Hematopoietic multipotent progenitor cell treated with erythropoietin and hydrocortisone succinate and interleukin-3 and kit ligand, for 17 days (in vitro differentiated cells): ENCODE measurements at regions not wholly inside any gene's neighbourhood (a gene's known extent, or its start where the extent isn't known, plus 50 kb on each side); places are given as distances from the start of the nearest gene placed in this dataset.

Source experiments
- DNase-seq: peaks from one replicate; pipeline ENCODE4 v3.0.0-alpha.2; 2015; ENCODE audit warnings: low spot score

DNA sequence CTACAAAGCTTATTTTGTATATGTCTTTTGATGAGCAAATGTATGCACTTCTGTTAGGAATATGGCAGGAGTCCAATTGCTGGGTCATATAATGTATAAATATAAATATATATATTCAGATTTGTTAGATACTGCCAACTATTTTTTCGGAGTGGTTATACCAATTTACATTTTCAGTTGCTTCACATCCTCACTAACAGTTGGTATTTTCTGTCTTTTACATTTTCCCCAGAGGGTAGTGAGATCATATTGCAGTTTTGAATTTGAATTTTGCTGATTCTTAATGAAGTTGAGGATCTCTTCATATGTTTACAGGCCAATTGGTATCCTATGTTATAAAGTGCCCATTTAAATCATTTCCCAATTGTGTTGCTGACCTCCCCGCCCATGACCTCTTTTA is 139.0 kb upstream of the KCNMB2 start:
- DNase-seq: no peak

- no peak for DNase-seq
These were observed 138.4 kb upstream of the KCNMB2 start for GRCh38 chr3:178397836-178398235.

- no peak for DNase-seq
These were observed 131.3 kb upstream of the KCNMB2 start for GRCh38 chr3:178404961-178405360.

- DNase-seq: no peak
These were observed 130.7 kb upstream of the KCNMB2 start for GRCh38 chr3:178405531-178405930.

- no peak for DNase-seq
These were observed 130.0 kb upstream of the KCNMB2 start for GRCh38 chr3:178406206-178406605.

DNA sequence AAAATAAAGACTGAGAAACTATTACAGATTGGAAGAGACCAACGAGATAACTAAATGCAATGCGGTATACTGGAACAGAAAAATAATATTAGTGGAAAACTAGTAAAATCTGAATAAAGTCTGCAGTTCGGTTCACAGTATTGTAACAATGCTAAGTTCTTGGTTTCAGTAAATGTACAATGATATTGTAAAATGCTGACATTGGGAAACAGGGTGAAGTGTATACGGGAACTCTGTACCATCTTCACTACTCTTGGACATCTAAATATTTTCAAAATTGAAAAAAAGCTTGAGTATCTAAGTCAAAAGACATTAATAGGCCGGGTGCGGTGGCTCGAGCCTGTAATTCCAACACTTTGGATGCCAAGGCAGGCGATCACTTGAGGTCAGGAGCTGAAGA is 120.9 kb upstream of the KCNMB2 start:
- DNase-seq: no peak

GRCh38 chr3:178417736-178418135 is 118.5 kb upstream of the KCNMB2 start:
- no peak for DNase-seq

GRCh38 chr3:178419071-178419470 is 117.2 kb upstream of the KCNMB2 start:
- DNase-seq: no peak

DNA sequence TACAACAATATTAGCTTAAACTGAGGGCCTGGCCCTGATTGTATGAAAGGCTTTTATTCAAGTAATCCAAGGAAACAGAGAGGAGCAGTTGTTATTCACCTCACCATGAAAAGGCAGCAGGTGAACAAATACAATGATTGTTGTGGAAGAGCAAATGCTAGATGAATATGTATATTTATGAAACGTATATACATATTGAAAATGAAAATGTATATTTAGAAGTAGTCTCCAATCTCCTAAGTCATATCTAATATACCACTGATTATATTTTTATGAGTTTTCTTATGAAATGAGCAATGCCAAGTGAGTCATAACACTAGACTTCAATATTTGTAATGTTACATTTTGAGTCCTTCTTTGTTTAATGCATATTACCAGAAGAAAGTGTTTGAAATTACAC is 116.2 kb upstream of the KCNMB2 start:
- DNase-seq: no peak

DNA sequence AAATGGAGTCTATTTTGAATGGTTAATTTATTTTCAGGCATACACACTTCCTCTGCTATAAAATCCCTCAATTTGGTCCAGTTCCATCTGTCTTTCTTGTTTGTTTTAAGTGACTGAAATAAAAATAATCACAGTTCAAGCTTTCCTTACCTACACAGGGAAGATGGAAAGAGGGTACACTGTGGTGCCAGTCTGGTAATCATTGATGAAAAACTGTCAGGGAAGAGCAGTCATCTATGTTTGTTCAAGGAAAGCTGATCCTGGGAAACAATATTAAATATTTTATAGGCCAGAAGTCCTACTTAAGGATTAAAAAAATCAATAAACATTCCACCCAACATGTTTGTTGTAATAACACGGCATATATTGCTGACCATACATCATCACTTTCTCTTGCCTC is 115.2 kb upstream of the KCNMB2 start:
- DNase-seq: no peak

DNA sequence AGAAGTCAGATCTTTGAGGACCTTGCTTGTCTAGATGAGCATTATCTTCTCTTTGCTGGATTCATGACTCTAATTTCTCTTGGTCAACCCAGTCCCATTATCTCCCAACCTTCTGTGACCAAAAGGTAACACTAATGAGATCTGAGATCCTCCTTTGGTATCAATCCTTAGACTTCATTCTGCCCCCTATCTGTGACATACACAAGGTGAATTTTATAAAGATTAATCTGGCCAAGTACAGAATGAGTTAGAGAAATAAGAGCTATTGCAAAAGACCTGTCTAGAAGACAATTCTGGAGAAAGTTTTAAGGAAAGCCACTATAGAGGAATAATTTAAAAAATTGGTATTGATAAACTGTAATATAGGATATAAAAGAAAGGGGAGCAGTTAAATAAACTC is 113.8 kb upstream of the KCNMB2 start:
- DNase-seq: no peak

- no peak for DNase-seq
These were observed 108.2 kb upstream of the KCNMB2 start for GRCh38 chr3:178428037-178428436.

DNA sequence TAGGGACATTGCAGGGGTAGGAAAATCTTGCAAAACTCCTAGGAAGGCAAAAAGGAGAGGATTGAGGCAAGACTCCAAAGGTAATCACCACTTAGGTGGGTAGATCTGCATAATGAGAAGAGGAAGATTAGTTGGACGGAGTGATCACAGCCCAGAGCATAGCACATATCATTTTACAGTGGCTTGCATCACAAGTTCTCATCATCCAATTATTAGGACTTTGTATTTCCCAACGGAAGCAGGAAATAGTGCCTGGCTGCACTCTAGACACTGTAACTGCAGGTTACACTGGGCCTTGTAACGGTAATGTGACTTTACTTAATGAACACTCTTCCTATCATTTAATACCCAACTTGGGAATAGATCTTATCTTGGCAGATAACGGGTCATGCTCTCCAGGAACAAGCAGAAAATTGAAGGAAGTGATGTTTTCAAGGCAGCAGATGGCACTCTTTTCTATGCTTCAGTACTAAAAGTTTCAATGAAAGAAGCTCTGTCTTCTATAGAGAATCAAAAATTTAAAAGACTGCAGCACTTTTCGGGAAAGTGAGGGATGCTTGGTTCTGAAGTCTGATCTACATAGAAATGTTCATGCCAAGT is 101.9 kb upstream of the KCNMB2 start:
- no peak for DNase-seq

DNA sequence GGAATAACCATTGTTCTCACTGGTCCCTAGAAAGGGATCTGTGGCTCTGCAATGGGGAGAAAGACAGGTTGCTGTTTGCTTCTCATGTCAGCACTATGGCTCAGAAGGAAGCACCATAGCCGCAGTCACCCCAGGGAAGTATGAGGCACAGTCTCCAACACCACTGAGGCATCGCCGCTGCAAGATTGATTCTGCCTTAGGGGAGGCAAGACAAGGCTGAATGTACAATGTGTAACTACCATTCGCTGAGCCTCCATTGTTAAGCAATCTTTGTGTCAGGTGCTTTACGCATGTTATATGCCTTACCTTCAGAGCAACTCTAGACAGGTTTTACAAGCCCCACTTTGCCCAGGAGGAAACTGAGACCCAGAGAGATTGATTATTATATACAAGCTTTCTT is 100.7 kb upstream of the KCNMB2 start:
- no peak for DNase-seq

GRCh38 chr3:178436773-178437172 is 99.5 kb upstream of the KCNMB2 start:
- no peak for DNase-seq

- no peak for DNase-seq
These were observed 99.0 kb upstream of the KCNMB2 start for GRCh38 chr3:178437236-178437635.

- DNase-seq: no peak
These were observed 96.7 kb upstream of the KCNMB2 start for GRCh38 chr3:178439504-178439903.

DNA sequence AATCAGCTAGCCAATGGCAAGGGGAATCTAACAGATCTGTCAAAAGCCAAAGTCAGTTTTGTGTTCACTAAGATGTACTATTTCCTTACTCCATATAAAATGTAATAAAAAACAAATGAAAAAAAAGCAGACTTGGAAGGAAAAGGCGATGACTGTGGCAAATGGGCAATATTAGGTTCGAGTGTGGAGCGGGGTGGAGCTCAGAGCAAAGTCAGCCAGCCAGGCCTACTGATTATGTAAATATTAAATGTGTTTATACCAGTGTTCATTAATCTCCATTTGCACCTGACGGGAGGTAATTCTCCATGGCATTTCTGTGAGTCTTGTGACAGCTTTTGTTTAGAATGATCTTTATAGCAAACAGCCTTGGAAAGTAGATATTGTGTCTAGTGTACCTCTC is 96.2 kb upstream of the KCNMB2 start:
- no peak for DNase-seq

DNA sequence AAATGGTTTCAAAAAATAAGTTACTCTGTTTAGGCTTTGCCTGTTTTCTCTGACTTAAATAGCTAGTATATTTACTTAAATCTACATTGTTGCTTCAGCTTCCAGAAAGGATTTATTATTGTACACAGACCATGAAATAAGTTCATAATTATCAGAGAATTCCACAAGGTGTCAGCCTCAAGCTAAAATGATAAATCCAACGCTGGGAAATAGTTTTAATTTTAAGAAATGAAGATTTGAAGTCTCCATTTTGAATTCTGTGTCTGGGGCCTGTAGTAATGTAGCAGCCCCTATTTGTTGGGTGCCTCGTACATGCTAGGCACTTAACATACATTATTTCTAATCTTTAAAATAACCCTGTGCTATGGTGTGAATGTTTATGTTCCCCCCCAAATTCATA is 92.6 kb upstream of the KCNMB2 start:
- DNase-seq: no peak

DNA sequence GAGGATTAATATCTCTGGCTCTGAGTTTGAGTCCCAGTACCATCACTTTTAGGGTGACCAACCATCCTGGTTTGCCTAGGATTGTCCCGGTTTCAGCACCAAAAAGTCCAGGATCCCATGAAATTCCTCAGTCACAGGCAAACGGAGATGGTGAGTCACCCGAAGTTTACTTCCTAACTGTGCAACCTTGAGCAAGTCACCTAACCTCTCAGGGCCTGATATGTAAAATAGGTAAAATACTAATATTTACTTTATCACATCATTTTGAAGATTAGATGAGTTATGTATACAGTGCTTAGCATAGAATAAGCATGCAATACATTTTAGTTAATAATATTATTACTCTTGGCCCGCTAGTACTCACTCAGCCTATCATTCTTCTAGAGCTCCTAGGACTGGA is 91.1 kb upstream of the KCNMB2 start:
- no peak for DNase-seq

- DNase-seq: no peak
These were observed 90.2 kb upstream of the KCNMB2 start for GRCh38 chr3:178446059-178446458.

DNA sequence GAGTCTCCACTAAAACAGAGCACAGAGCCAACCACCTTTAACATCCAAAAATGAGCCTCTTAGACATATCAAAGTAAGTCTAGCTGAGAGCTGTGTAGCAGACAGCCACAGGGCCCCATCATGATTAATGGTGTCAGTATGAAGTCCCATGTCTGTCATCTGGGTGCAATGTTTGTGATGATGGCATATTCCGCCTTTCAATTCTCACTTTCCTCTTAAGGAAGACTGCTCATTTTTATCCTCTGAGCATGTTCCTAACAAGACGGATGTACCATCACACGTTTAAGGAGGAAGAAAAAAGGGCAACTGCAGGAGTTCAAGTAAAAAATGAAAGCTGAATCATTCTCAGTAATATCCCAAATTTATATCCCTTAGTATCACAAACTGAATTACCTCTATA is 85.8 kb upstream of the KCNMB2 start:
- no peak for DNase-seq

GRCh38 chr3:178451799-178452198 is 84.4 kb upstream of the KCNMB2 start:
- no peak for DNase-seq

- DNase-seq: no peak
These were observed 81.5 kb upstream of the KCNMB2 start for GRCh38 chr3:178454726-178455125.

DNA sequence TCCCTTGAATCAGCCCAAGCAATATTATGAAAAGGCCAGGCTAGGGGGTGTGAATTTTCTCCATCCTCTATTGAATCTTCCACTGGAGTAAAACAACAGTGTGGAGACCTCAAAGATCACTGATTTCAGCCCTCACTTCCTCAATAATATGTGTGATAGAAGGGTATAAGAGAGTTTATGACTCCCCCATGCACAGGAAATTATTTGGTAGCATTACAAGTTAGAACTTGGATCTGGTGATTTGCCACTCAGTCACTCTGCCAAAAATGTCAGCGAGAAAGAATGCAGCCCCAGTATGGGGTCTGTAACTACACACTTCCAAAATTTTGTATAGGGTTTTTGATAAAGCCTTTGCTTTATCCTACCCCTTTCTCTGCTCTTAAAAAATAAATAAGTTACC is 81.0 kb upstream of the KCNMB2 start:
- no peak for DNase-seq
